AG20443 (cell line): ENCODE measurements at regions not wholly inside any gene's neighbourhood (a gene's known extent, or its start where the extent isn't known, plus 50 kb on each side); places are given as distances from the start of the nearest gene placed in this dataset.
"Not testable (repeated sequence)": the region's sequence is repeated elsewhere in the genome, so short reads cannot be mapped to it uniquely, and the experiment has no call there.

Source experiments
- DNase-seq: peaks from one replicate; pipeline ENCODE4 v3.0.0; 2012; ENCODE audit warnings: low spot score, mixed read lengths

GRCh38 chr3:36077320-36077719, 303.0 kb upstream of the STAC start:
- no peak for DNase-seq

GRCh38 chr3:36082958-36083357, 297.3 kb upstream of the STAC start:
- DNase-seq = not testable (repeated sequence)

- no peak for DNase-seq
These were observed 285.1 kb upstream of the STAC start for GRCh38 chr3:36095238-36095637.

GRCh38 chr3:36097209-36097608, 283.1 kb upstream of the STAC start:
- DNase-seq = no peak

- DNase-seq = no peak
These were observed 266.0 kb upstream of the STAC start for GRCh38 chr3:36114353-36114752.

- DNase-seq = peak; percentile 73
These were observed 256.0 kb upstream of the STAC start for GRCh38 chr3:36124118-36124796.

- no peak for DNase-seq
These were observed 248.1 kb upstream of the STAC start for GRCh38 chr3:36132214-36132613.

- no peak for DNase-seq
These were observed 244.4 kb upstream of the STAC start for GRCh38 chr3:36135863-36136262.

GRCh38 chr3:36142746-36143145, 237.6 kb upstream of the STAC start:
- DNase-seq = no peak

GRCh38 chr3:36146404-36146803, 233.9 kb upstream of the STAC start:
- no peak for DNase-seq

GRCh38 chr3:36147934-36148558, 232.3 kb upstream of the STAC start:
- no peak for DNase-seq

- no peak for DNase-seq
These were observed 230.8 kb upstream of the STAC start for GRCh38 chr3:36149447-36149865.

- no peak for DNase-seq
These were observed 224.8 kb upstream of the STAC start for GRCh38 chr3:36155515-36155914.

- no peak for DNase-seq
These were observed 215.9 kb upstream of the STAC start for GRCh38 chr3:36164400-36164799.

GRCh38 chr3:36165509-36166290, 214.6 kb upstream of the STAC start:
- no peak for DNase-seq

- peak; percentile 84 for DNase-seq
These were observed 213.8 kb upstream of the STAC start for GRCh38 chr3:36166477-36166876.

GRCh38 chr3:36172699-36173098, 207.6 kb upstream of the STAC start:
- no peak for DNase-seq

GRCh38 chr3:36175113-36175812, 205.0 kb upstream of the STAC start:
- DNase-seq = no peak

- no peak for DNase-seq
These were observed 204.3 kb upstream of the STAC start for GRCh38 chr3:36175916-36176461.

- DNase-seq = peak; percentile 12
These were observed 202.3 kb upstream of the STAC start for GRCh38 chr3:36178018-36178417.

- no peak for DNase-seq
These were observed 198.3 kb upstream of the STAC start for GRCh38 chr3:36182024-36182423.

- not testable (repeated sequence) for DNase-seq
These were observed 193.1 kb upstream of the STAC start for GRCh38 chr3:36187197-36187596.
